ENCODE measurements at regions not wholly inside any gene's neighbourhood (a gene's known extent, or its start where the extent isn't known, plus 50 kb on each side); places are given as distances from the start of the nearest gene placed in this dataset.

GRCh38 chr5:17333755-17334154 lies 116.3 kb downstream of the BASP1 start:
- H3K9me1 ChIP-seq (ENCODE audit: control insufficient read depth, insufficient read depth, low read length), result no peaks in the 10 kb centered on the region
- H3K9ac ChIP-seq (ENCODE audit: insufficient read depth in 1 of 2, low read depth in 2 of 2, low read length in 2 of 2), result no peak overlapping the region
- no peak overlapping the region for H3K4me2 ChIP-seq (ENCODE audit: insufficient read depth, low read length)
- POLR2A ChIA-PET, result no interaction called here
- no peaks in the 10 kb centered on the region for H3K79me2 ChIP-seq (ENCODE audit: control insufficient read depth, insufficient read depth, low read length)
- ATAC-seq (no peak), DNase-seq (ENCODE audit: extremely low read depth in 1 of 4, low spot score in 3 of 4) (no peak), FAIRE-seq (no peak)
- WGBS (ENCODE audit: insufficient coverage, low coverage, missing lambda C conversion rate), result 0% methylated on average over 3 of the region's 3 CpGs
- in situ Hi-C loops (cut with MboI) (no loop called here), intact Hi-C loops (cut with micrococcal nuclease) (no loop called here)
- no peak overlapping the region for H3K27ac ChIP-seq (ENCODE audit: extremely low read depth, low read depth, low read length)
- no peak for TF ChIP-seq ZNF764 (CRISPR knock-in tag; IDR thresholded peaks at IDR 0.05; ENCODE audit: low read depth)
- TF ChIP-seq SMC3 (conservative IDR thresholded peaks at IDR 0.05; ENCODE audit: insufficient read depth, low read depth, low read length), result no peak
- TF ChIP-seq PPARD (CRISPR knock-in tag; IDR thresholded peaks at IDR 0.05), result no peak
- no peak for TF ChIP-seq CBX5 (IDR thresholded peaks at IDR 0.05; ENCODE audit: borderline replicate concordance, low read depth)
- TF ChIP-seq ZNF639 (CRISPR knock-in tag; conservative IDR thresholded peaks at IDR 0.05 in 1 of 2, IDR thresholded peaks at IDR 0.05 in 1 of 2), result no peak
- TF ChIP-seq TSC22D4 (tag; IDR thresholded peaks at IDR 0.05), result no peak
- TF ChIP-seq ETV6 (IDR thresholded peaks at IDR 0.05; ENCODE audit: borderline replicate concordance in 1 of 2, low read depth in 2 of 2, low read length in 1 of 2), result no peak
- no peak for TF ChIP-seq ETV6 (CRISPR knock-in tag; IDR thresholded peaks at IDR 0.05; ENCODE audit: borderline replicate concordance)
- TF ChIP-seq ZSCAN29 (IDR thresholded peaks at IDR 0.05), result no peak
- CTCF ChIA-PET (ENCODE audit: low intra/inter-chr PET ratio), result no interaction called here
- H3K36me3 ChIP-seq (ENCODE audit: control insufficient read depth, insufficient read depth, low read length), result no peaks in the 10 kb centered on the region
- no peaks in the 10 kb centered on the region for H3K4me1 ChIP-seq (replicated peaks in 1 of 2; ENCODE audit: control insufficient read depth in 2 of 2, insufficient read depth in 2 of 2, low read length in 2 of 2)
- no peaks in the 10 kb centered on the region for H4K20me1 ChIP-seq (replicated peaks; ENCODE audit: control insufficient read depth, insufficient read depth, low read length)
- no peak overlapping the region for H2AFZ ChIP-seq (ENCODE audit: low read depth, low read length)
- no peak overlapping the region for H3K4me3 ChIP-seq
- H3K9me3 ChIP-seq (replicated peaks; ENCODE audit: control insufficient read depth, insufficient read depth, low read depth, low read length), result no peaks in the 10 kb centered on the region
- no TSS peak for BruUV-seq (replicated peaks)
- H3K27me3 ChIP-seq (ENCODE audit: control insufficient read depth in 2 of 2, insufficient read depth in 2 of 2, low read length in 2 of 2), result no peaks in the 10 kb centered on the region

Data from K562 (cell line).